Astrocyte of the spinal cord (primary cell): ENCODE measurements at regions not wholly inside any gene's neighbourhood (a gene's known extent, or its start where the extent isn't known, plus 50 kb on each side); places are given as distances from the start of the nearest gene placed in this dataset.
A peak's percentile ranks its signal among the peaks of the same experiment; 100 is the strongest.

Source experiments
- DNase-seq: peaks from one replicate; pipeline ENCODE4 v3.0.0; 2011; ENCODE audit warnings: low read depth, low spot score
- H3K4me3 ChIP-seq: 2 replicates; pipeline ENCODE4 v1.5.1; 2011; ENCODE audit warnings: low read depth, mild to moderate bottlenecking, low read length, moderate library complexity
- in situ Hi-C: cut with HindIII; loops from 2 replicates; pipeline ENCODE4 v1.10.0; 2017; ENCODE audit warnings: low sequenced_read_pairs
- TF ChIP-seq, protein P1 (sequence below): IDR thresholded peaks from 2 replicates; pipeline ENCODE4 v1.5.1; 2012; ENCODE audit warnings: low read depth, mild to moderate bottlenecking, low read length, inconsistent platforms

DNA sequence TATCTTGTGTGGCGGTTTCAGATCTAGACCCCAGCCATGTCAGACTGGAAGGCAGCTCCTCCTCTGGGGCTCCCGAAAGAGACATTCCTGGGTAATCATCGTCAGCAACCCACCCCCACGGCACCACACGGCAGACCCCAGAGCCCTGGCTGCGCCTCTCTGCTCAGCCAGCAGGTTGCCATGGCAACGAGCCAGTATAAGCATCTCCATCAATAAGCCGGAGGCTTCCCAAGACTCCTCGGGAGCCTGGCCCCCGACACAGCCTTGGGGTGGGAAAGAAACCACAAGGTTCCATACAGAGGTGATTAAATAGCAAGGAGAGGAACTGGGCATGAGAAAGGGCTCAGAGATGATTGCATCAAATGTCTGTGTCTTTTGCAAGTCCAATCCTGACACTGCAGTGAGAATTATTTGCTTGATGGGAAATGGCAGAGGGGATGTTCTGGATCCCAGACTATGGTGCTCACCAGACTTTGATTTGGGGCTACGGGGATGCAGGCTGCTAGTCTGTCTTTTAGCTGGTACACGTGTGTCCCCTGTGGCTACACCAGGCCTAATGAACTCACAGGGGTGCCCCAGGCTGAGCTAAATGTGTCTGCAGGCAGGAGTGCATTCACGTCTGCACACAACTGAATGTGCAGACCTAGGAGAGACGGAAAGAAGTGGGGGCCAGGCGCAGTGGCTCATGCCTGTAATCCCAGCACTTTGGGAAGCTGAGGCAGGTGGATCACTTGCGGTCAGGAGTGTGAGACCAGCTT is 320.5 kb upstream of the TNRC6C start:
- no peak overlapping the region for H3K4me3 ChIP-seq
- TF ChIP-seq, protein P1, sequence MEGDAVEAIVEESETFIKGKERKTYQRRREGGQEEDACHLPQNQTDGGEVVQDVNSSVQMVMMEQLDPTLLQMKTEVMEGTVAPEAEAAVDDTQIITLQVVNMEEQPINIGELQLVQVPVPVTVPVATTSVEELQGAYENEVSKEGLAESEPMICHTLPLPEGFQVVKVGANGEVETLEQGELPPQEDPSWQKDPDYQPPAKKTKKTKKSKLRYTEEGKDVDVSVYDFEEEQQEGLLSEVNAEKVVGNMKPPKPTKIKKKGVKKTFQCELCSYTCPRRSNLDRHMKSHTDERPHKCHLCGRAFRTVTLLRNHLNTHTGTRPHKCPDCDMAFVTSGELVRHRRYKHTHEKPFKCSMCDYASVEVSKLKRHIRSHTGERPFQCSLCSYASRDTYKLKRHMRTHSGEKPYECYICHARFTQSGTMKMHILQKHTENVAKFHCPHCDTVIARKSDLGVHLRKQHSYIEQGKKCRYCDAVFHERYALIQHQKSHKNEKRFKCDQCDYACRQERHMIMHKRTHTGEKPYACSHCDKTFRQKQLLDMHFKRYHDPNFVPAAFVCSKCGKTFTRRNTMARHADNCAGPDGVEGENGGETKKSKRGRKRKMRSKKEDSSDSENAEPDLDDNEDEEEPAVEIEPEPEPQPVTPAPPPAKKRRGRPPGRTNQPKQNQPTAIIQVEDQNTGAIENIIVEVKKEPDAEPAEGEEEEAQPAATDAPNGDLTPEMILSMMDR: no peak
- in situ Hi-C loops: no loop called here
- peak; percentile 22 for DNase-seq

DNA sequence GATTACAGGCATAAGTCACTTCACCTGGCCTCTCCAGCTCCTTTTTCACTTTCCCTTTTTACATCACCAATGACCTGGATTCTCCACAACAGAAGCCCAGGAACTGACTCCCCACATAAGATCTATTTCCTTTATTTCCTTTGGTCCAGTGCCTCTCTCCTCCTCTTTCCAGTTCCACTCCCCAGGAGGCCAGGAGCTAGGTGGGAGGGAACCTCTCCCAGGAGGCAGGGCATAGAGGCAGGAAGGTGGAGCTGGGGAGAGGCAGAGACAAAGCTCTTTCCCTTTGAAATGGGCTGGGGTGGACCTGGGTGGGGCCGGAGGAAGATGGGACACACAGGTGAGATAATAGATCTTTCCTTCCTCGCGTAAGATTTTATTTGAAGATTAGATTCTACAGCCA is 318.3 kb upstream of the TNRC6C start:
- TF ChIP-seq, protein P1: no peak
- no peak for DNase-seq
- no peak overlapping the region for H3K4me3 ChIP-seq
- in situ Hi-C loops: no loop called here

DNA sequence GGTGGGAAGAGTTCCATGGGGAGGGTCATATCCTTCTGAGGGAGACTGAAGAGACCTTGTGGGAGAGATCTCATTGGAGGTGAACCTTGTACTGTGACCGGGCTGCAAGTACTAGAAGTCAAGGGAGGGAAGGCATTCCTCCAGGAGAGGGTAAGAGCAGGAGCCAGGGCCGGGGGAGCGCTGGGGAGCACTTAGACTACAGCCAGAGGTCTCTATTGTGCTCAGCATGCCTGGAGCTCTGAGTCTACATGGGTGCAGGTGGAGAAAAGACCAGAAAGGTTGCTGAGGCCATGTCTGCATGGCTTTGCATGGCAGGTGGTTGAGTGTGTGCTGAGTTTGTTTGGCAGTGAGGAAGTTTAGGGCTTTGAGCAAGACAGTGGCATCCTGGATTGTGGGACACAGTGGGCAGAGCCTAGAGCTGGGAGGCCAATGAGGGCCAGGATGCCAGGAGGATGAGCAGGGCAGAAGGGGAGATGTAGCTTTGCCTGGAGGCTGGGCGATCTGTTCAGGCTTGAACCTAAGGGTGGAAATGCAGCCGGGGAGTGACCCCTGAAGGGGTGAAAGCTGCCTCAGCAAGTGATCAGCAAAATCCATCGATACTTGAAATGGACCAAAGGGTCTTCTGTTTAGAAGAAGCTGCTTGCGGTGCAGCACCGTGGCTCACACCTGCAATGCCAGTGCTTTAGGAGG is 317.4 kb upstream of the TNRC6C start:
- in situ Hi-C loops: no loop called here
- TF ChIP-seq, protein P1: no peak

DNA sequence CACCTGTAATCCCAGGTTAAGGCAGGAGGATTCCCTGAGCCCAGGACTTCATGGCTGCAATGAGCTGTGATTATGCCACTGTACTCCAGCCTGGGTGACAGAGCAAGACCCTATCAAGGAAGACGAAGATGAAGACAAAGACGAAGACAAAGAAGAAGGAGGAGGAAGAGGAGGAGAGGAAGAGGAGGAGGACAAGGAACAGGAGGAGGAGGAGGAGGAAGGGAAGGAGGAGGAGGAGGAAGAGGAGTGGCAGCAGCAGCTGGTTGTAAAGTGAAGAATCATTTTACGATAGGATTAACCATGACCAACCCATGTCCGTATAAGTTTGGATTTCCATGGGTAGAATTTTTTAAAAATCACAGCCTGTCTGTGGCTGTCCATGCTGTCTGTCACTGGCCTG is 316.8 kb upstream of the TNRC6C start:
- in situ Hi-C loops: no loop called here
- TF ChIP-seq, protein P1: no peak
- DNase-seq: no peak
- no peak overlapping the region for H3K4me3 ChIP-seq

More for the DNA sequence above, 317.4 kb upstream of the TNRC6C start:
- H3K4me3 ChIP-seq: no peak overlapping the region
- no peak for DNase-seq

DNA sequence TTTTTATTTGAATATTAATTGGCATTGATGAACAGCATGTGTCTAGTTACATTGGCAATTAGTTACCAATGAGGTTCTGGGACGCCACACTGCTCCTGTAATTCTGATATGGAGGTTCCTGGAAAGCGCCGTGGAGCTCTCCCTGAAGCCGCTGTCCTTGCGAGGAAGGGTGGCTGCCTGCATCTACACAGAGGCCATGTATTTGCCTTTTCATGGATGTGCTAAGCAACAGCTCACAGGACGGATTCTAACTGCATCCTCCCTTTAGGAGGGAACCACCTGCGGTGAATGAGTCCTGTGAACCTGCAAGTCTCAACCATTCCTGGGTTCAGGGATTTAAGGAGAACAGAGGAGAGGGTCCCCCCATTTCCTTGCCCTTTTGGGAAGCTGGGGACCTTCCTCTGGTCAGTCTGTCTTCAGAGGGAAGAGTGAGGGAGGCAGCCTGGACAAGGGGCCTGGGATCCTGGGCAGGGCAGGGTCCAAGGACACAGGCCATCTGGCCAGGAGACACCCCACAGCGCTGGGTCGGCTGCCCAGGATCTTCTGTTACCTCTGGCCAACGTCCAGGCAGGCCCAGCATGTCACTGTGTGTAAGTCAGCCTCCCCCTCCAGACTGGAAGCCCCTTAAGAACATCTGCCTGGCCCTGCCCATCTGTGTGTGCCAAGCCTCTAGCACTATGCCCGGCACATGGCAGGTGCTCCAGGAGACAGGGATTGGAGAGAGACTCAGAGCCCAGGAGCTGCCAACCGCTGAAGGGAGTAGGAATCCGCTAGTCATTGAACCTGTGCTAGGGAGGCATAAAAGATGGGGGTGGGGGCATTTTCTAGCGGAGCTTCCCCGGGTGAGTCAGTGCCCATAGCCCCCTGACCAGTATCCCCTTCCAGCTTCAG is 314.1 kb upstream of the TNRC6C start:
- in situ Hi-C loops: no loop called here
- TF ChIP-seq, protein P1: no peak
- no peak for DNase-seq
- H3K4me3 ChIP-seq: no peak overlapping the region
